Testis (tissue), 2 donors: ENCODE measurements at regions not wholly inside any gene's neighbourhood (a gene's known extent, or its start where the extent isn't known, plus 50 kb on each side); places are given as distances from the start of the nearest gene placed in this dataset.
"Not testable (repeated sequence)": the region's sequence is repeated elsewhere in the genome, so short reads cannot be mapped to it uniquely, and the experiment has no call there.

Experiments used
- DNase-seq: peaks from one replicate; pipeline ENCODE4 v3.0.0-alpha.2; 2019
- H3K27ac ChIP-seq, 2 donors: fragments of 200-600 bp; sonication (generic); one replicate each; pipeline ENCODE4 v1.5.1; 2019
- H3K27me3 ChIP-seq: fragments of 200-600 bp; sonication (generic); one replicate; pipeline ENCODE4 v1.5.1; 2019
- H3K36me3 ChIP-seq: fragments of 200-600 bp; sonication (generic); one replicate; pipeline ENCODE4 v1.5.1; 2017; ENCODE audit warnings: low read depth; ENCODE audit errors: missing control alignments
- H3K4me1 ChIP-seq: fragments of 200-600 bp; sonication (generic); one replicate; pipeline ENCODE4 v1.5.1; 2019
- H3K4me3 ChIP-seq, 2 donors: fragments of 200-600 bp; sonication (generic); one replicate each; pipeline ENCODE4 v1.5.1; 2017 to 2019
- H3K9me3 ChIP-seq: fragments of 200-600 bp; sonication (generic); one replicate; pipeline ENCODE4 v1.5.1; 2017
- CTCF ChIP-seq, 3 experiments: fragments of 450-650 bp in 2 of 3; fragments of 200-600 bp in 1 of 3; sonication (generic) in 1 of 3; IDR thresholded peaks; one replicate each; pipeline ENCODE4 v1.5.1; 2016 to 2019; ENCODE audit warnings: antibody characterized with exemption in 3 of 3, mild to moderate bottlenecking in 2 of 3, moderate library complexity in 1 of 3
- POLR2A ChIP-seq: fragments of 450-650 bp; IDR thresholded peaks from one replicate; pipeline ENCODE4 v1.6.1; 2017; ENCODE audit warnings: antibody characterized with exemption, mild to moderate bottlenecking, moderate library complexity
- WGBS, 2 donors: methylation state at CpG; one replicate each; pipeline ENCODE4 v1.1.5; 2018; 5-methylcytosine and 5-hydroxymethylcytosine counted together
- intact Hi-C: fragments of 100-400 bp; cut with DNase I; formaldehyde crosslinking; loops from one replicate; pipeline ENCODE4 v1.15.1; 2023; ENCODE audit warnings: low total_unique reads

- intact Hi-C loops, result no loop called here
- H3K9me3 ChIP-seq, result no peaks in the 10 kb centered on the region
- no peak for TF ChIP-seq CTCF (IDR thresholded peaks at IDR 0.05)
- TF ChIP-seq POLR2A, result no peak
- H3K4me1 ChIP-seq, result peaks cover 5% of the 10 kb centered on the region
- no peaks in the 10 kb centered on the region for H3K36me3 ChIP-seq
- DNase-seq, result no peak
- no peak overlapping the region for H3K27ac ChIP-seq
- H3K4me3 ChIP-seq, result no peak overlapping the region
- H3K27me3 ChIP-seq, result no peaks in the 10 kb centered on the region
- 80 to 88% methylated on average over 3 of the region's 3 CpGs for WGBS, 2 donors
Measured at GRCh38 chr11:96543177-96543576, 153.4 kb downstream of the JRKL start.

DNA sequence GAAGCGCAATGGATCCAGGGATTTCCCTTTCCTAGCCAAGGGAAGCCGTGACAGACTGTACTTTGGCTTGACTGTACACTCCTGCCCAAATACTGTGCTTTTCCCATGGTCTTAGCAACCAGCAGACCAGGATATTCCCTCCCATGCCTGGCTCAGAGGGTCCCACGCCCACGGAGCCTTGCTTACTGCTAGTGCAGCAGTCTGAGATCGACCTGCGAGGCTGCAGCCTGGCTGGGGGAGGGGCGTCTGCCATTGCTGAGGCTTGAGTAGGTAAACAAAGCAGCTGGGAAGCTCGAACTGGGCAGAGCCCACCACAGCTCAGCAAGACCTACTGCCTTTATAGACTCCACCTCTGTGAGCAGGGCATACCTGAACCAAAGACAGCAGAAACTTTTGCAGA is 155.4 kb downstream of the JRKL start:
- H3K36me3 ChIP-seq, H3K4me1 ChIP-seq, H3K9me3 ChIP-seq, intact Hi-C loops, DNase-seq, H3K27me3 ChIP-seq, H3K27ac ChIP-seq, H3K4me3 ChIP-seq: not testable (repeated sequence)
- 66 to 85% methylated on average over 4 to 8 of the region's 8 CpGs for WGBS, 2 donors

- Histone ChIP-seq H3K36me3 (no peaks in the 10 kb centered on the region), H3K27ac (no peak overlapping the region), H3K27me3 (no peaks in the 10 kb centered on the region), H3K9me3 (no peaks in the 10 kb centered on the region), H3K4me3 (no peak overlapping the region), H3K4me1 (no peaks in the 10 kb centered on the region)
- 72 to 80% methylated on average over 5 of the region's 5 CpGs for WGBS, 2 donors
- no peak for DNase-seq
- TF ChIP-seq CTCF (IDR thresholded peaks at IDR 0.05) (no peak), POLR2A (no peak)
- intact Hi-C loops, result no loop called here
Measured at GRCh38 chr11:96551136-96551535, 161.3 kb downstream of the JRKL start.

- no peaks in the 10 kb centered on the region for H3K4me1 ChIP-seq
Measured at GRCh38 chr11:96554236-96554820, 164.5 kb downstream of the JRKL start.

DNA sequence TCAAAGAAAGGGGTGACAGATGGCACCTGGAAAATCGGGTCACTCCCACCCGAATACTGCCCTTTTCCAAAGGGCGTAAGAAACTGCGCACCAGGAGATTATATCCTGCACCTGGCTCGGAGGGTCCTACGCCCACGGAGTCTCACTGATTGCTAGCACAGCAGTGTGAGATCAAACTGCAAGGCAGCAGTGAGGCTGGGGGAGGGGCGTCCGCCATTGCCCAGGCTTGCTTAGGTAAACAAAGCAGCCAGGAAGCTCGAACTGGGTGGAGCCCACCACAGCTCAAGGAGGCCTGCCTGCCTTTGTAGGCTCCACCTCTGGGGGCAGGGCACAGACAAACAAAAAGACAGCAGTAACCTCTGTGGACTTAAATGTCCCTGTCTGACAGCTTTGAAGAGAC is 166.0 kb downstream of the JRKL start:
- intact Hi-C loops, H3K27me3 ChIP-seq, H3K4me3 ChIP-seq, H3K9me3 ChIP-seq, H3K36me3 ChIP-seq, H3K4me1 ChIP-seq, H3K27ac ChIP-seq, DNase-seq: not testable (repeated sequence)
- WGBS, 2 donors, result 92% methylated on average over 9 to 10 of the region's 10 CpGs

More at GRCh38 chr11:96554236-96554820, 164.5 kb downstream of the JRKL start:
- 84 to 90% methylated on average over 5 of the region's 5 CpGs for WGBS, 2 donors
- Histone ChIP-seq H3K9me3 (no peaks in the 10 kb centered on the region), H3K36me3 (no peaks in the 10 kb centered on the region), H3K4me3 (no peak overlapping the region), H3K27me3 (no peaks in the 10 kb centered on the region), H3K27ac (no peak overlapping the region)
- intact Hi-C loops, result no loop called here
- TF ChIP-seq POLR2A (no peak), CTCF (IDR thresholded peaks at IDR 0.05) (no peak)
- DNase-seq, result no peak

- WGBS, 2 donors, result 89 to 93% methylated on average over 3 of the region's 3 CpGs
- intact Hi-C loops, H3K9me3 ChIP-seq, H3K27me3 ChIP-seq, H3K4me3 ChIP-seq, DNase-seq, H3K4me1 ChIP-seq, H3K27ac ChIP-seq, H3K36me3 ChIP-seq: not testable (repeated sequence)
Measured at GRCh38 chr11:96560727-96561126, 170.9 kb downstream of the JRKL start.
